Spleen (tissue), 7 donors: ENCODE measurements at regions not wholly inside any gene's neighbourhood (a gene's known extent, or its start where the extent isn't known, plus 50 kb on each side); places are given as distances from the start of the nearest gene placed in this dataset.

Experiments
- POLR2A ChIP-seq, 3 donors: fragments of 450-650 bp; IDR thresholded peaks; one replicate each; pipeline ENCODE4 v1.5.1; 2017; ENCODE audit warnings: antibody characterized with exemption in 3 of 3, mild to moderate bottlenecking in 1 of 3
- POLR2AphosphoS5 ChIP-seq, 3 donors: sonication (generic); formaldehyde crosslinking; IDR thresholded peaks; one replicate each; pipeline ENCODE4 v1.5.1; 2017; ENCODE audit warnings: antibody characterized with exemption in 3 of 3
- TF ChIP-seq, protein P1 (sequence below), 11 experiments: fragments of 200-600 bp in 7 of 11; fragments of 450-650 bp in 4 of 11; sonication (generic) in 4 of 11; IDR thresholded peaks in 8 of 11; conservative IDR thresholded peaks in 3 of 11; 1 replicate in 7 of 11; 2 replicates in 4 of 11; pipeline versions ENCODE4 v1.4.0 to v1.8.0; 2016 to 2021; ENCODE audit warnings: antibody characterized with exemption in 11 of 11, inconsistent platforms in 4 of 11, mild to moderate bottlenecking in 1 of 11
- donor health status: DM: no; HTN: no; CAD: no; lungs with moderate emphysema.
- donor health status: DM: no; HTN: no; CAD: no.
- donor health status: DM: no; HTN: no; CAD: no.

DNA sequence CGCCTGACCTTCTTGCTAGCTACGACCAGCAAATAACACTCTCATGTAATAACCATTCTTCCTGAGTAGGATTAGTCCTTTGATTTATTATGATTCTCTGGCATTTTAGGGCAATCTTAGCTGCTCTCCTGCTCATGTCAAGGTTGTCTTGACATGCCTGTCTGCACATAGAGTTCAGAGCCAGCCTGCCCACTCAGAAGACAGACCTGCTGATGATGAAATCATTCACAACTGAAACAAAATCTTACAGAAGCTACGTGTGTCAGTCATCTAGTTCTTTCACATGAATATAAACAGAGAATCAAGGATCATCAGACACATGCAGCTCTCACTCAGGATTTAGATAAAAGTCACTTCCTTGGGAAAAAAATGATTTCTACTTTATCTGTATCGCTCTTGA, 173.6 kb upstream of the LYSMD4 start:
- TF ChIP-seq, protein P1, sequence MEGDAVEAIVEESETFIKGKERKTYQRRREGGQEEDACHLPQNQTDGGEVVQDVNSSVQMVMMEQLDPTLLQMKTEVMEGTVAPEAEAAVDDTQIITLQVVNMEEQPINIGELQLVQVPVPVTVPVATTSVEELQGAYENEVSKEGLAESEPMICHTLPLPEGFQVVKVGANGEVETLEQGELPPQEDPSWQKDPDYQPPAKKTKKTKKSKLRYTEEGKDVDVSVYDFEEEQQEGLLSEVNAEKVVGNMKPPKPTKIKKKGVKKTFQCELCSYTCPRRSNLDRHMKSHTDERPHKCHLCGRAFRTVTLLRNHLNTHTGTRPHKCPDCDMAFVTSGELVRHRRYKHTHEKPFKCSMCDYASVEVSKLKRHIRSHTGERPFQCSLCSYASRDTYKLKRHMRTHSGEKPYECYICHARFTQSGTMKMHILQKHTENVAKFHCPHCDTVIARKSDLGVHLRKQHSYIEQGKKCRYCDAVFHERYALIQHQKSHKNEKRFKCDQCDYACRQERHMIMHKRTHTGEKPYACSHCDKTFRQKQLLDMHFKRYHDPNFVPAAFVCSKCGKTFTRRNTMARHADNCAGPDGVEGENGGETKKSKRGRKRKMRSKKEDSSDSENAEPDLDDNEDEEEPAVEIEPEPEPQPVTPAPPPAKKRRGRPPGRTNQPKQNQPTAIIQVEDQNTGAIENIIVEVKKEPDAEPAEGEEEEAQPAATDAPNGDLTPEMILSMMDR (IDR thresholded peaks at IDR 0.05 in 8 of 11, conservative IDR thresholded peaks at IDR 0.05 in 3 of 11) = no peak
- TF ChIP-seq POLR2AphosphoS5 (IDR thresholded peaks at IDR 0.05) = no peak
- TF ChIP-seq POLR2A (IDR thresholded peaks at IDR 0.05) = no peak
